NCI-H1048 (cell line): ENCODE measurements at regions not wholly inside any gene's neighbourhood (a gene's known extent, or its start where the extent isn't known, plus 50 kb on each side); places are given as distances from the start of the nearest gene placed in this dataset.
"Not testable (repeated sequence)": the region's sequence is repeated elsewhere in the genome, so short reads cannot be mapped to it uniquely, and the experiment has no call there.

Experiments
- DNase-seq: peaks from one replicate; lab custom pipeline; 2025; lab: John Stamatoyannopoulos, UW

DNA sequence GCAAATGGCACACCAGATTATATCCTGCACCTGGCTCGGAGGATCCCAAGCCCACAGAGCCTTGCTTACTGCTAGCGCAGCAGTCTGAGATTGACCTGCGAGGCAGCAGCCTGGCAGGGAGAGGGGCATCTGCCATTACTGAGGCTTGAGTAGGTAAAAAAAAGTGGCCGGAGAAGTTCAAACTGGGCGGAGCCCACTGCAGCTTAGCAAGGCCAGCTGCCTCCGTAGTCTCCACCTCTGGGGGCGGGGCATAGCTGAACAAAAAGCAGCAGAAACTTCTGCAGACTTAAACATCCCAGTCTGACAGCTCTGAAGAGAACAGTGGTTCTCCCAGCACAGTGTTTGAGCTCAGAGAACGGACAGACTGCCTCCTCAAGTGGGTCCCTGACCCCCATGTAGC is 85.4 kb upstream of the TMEM170B start:
- not testable (repeated sequence) for DNase-seq

DNA sequence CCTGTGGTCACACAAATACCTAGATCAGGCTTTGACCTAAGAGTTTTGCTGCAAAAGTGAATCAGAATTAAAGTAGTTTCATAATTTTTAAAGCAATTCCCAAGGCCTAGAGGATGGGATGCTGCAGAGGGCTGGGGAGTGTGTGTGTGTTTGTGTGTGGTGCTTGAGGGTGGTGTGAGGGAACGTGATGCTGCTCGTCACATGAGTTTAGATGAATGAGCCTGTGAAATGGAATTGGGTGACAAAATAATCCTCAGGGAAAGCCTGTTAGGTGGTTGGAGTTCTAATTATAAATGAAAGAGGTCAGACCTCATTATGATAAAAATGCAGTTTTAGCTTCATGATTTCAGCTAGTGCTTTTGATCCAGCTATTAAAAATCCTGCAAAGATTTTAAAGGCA is 87.5 kb upstream of the TMEM170B start:
- DNase-seq = no peak

DNA sequence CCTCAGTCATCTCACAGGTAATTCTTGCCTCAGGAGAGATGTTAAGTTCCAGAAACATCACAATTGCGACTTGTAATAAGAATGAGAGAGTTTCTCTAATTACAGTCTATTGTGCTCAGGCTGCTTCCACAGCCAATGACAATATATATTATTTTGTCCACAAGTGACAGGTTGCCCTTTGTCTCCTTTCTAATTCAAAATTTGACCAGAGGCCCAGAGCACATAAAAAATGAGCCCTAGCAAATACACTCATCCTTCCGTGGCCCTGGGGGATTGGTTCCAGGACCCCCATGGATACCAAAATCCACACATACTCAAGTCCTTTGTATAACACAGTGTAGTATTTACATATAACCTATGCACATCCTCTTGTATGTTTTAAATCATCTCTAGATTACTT is 88.1 kb upstream of the TMEM170B start:
- no peak for DNase-seq

DNA sequence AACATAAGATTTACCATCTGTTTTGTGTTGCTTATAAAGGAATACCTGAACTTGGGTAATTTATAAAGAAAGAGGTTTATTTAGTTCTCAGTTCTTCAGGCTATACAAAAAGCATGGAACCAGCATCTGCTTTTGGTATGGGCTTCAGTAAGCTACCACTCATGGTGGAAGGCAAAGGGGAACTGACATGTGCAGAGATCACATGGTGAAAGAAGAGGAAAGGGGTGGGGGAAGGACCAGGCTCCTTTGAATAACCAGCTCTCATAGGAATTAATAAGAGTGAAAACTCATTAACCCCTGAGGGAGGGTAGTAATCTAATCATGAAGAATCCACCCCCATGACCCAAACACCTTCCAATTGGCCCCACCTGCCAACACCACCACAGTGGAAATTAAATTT is 89.5 kb upstream of the TMEM170B start:
- DNase-seq = no peak

- no peak for DNase-seq
Measured at GRCh38 chr6:11447265-11447664, 90.3 kb upstream of the TMEM170B start.

DNA sequence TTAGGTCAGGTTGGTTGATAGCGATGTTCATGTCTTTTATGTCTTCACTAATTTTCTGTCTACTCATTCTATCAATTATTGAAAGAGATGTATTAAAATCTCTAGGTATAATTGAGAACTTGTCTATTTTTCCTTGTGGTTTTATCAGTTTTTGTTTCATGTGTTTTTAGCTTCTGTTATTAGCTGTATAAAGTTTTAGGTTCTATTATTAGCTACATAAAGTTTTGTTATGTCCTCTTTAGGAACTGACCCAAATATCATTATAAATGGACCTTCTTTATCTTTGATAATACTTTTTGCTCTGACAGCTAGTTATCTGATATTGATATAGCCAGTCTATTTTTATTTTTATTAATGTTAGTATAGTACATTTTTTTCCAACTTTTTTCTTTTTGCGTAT is 92.4 kb upstream of the TMEM170B start:
- no peak for DNase-seq

- DNase-seq = not testable (repeated sequence)
Measured at GRCh38 chr6:11443125-11443524, 94.4 kb upstream of the TMEM170B start.

- no peak for DNase-seq
Measured at GRCh38 chr6:11442495-11442894, 95.1 kb upstream of the TMEM170B start.

- DNase-seq = no peak
Measured at GRCh38 chr6:11439876-11440275, 97.7 kb upstream of the TMEM170B start.

GRCh38 chr6:11439017-11439420 is 98.5 kb upstream of the TMEM170B start:
- no peak for DNase-seq

DNA sequence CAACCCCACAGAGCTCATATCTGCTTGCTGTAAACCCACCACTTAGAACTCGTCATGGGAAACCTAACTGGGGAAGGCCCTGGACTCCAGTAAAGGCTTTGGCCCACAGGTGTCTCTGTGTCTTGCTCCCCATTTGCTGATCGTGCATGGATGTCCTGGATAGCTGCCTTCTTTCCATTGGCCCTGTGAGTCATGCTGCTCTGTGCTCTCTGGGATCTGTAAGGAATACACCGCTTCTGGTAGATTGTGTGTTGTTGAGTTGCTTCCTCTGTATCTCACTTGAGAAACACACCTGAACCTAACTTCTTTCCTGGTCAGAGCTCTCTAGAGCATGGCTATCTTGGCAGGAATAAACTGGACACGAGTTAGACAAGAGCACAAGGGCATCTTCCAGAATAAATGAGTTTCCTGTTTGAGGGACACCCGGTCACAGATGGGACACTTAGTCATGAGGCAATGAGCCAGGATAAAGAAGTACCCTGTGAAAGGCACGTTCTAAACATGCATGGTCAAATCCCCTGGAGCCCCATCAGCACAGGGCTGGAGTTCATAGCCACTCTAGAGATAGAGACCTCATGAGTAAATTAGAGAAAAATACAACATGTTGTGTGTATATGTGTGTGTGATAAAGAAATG is 99.6 kb upstream of the TMEM170B start:
- DNase-seq = no peak

DNA sequence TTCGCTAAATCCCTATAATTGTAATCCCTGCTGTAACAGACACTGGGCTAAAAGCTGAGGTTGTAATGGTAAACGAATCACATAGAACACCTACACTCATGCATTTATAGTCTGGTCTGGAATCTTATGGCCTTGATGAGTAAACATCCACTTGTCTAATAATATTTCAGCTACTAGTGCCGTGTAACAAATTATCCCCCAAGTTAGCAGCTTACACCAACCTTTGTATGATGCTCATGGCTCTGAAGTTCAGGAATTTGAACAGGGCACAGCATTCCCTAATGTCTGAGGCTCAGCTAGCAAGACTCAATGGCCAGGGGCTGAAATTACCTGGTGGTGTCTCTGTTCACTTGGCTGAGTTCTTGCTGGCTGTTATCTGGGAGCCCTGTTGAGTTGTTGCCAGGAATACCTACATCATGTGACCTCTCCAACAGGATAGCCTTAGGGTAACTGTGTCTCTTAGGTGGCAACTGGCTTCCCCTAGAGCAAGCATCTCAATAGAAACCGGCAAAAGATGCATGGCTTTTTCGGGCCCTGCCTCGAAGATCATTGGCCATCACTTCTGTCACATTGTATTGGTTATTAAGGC is 100.9 kb upstream of the TMEM170B start:
- no peak for DNase-seq

DNA sequence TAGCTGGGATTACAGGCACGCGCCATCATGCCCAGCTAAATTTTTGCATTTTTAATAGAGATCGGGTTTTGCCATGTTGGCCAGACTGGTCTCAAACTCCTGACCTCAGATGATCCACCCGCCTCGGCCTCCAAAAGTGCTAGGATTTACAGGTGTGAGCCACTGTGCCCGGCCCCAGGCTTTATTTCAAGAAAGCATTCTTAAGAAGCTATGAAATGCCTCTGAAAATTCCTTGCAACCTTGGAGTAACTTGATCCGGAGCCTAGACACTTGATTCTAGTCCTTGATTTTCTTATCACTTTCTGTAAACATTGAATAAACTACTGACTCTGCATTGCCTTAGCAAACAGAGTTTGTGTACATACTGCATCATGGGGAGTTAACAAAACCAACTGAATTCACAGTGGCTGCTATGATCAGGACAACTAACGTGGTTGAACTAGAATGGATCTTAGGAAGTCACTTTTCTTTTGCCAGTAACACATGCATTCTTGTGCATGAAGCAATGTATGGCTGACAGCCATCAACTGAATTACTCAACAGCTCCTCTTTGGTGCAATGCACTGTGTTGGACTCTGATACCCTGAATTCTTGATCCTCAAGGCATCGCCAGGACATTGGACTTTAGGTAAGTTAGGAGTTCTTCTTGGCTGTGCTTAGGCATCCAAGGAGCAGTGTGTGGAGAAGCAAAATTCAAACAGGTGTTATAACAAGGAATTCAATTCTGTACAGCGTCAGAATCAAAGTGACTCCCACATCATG is 102.8 kb upstream of the TMEM170B start:
- no peak for DNase-seq

DNA sequence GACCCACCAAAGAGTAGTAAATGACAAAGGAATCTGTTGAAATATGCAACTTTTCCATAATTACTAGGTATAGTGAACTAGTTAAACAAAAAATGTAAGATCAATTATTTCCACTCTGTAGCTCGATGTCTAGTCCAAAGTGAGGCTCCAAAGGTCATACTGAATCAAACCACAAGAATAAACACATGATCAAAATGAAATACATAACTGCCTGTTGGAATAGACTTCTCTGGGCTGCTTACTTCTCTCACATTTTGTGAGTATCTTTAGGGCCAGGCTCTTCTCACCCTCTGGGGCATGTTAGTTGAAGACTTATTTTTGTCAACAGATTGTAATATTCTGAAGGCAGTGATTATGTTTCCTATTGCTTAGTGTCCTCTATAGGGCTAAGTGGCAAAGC is 103.7 kb upstream of the TMEM170B start:
- no peak for DNase-seq

DNA sequence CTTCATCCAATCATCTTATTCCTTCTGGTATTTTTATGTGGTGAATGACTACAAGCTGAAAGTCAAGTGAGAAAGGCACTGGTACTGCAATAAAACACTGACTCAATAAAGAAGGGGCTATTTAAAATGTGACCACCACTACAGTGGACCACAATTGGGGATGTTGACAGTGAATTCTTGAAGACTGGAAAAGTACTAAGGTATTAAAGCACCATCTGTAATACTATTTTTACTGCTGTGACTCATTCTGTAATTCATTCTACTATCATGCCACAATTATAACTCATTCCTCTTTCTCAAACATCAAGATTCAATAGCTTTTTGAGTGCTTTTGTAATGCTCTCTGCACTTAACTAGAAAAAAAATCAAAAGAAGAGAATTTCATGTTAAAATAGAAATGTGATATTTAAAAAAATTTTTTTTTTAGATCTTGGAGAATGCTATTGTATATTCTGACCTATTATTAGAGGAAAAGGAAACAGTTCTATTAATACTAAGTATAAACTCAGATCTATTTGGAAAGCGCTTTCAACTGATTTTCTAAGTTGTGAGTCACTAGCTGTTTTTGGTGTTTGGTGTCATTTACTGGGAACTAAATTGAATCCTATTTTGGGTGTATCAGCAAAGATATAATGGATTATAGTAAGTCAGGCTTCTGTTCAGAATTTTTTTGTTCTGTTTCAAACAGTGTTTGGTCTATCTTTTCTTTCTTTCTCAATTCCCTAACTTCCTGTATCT is 104.7 kb upstream of the TMEM170B start:
- DNase-seq = no peak

GRCh38 chr6:11432091-11432490 is 105.5 kb upstream of the TMEM170B start:
- no peak for DNase-seq

DNA sequence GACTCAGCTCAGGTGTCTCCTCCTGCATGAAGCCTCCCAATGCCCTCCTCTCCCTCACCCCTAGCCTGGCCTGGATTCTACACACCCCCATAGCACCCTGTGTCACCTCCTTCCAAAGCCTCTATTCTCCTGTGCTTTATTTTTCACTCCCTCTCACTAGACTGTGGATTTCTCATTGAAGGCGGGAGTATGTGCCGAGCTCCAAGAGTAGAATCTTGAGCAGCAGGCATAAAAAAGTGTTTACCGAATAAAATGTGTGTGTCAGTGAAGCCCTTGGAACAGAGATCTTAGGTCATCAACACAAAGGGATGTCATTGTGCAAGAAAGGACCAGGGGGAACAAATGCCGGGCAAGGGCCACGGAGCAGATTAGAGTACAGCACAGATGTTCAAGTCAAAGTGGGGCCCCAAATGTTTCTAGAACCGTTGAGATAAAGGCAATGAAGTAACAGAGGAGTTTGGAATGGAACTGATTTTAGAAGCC is 106.1 kb upstream of the TMEM170B start:
- no peak for DNase-seq

GRCh38 chr6:11430036-11430435 is 107.5 kb upstream of the TMEM170B start:
- DNase-seq = no peak

DNA sequence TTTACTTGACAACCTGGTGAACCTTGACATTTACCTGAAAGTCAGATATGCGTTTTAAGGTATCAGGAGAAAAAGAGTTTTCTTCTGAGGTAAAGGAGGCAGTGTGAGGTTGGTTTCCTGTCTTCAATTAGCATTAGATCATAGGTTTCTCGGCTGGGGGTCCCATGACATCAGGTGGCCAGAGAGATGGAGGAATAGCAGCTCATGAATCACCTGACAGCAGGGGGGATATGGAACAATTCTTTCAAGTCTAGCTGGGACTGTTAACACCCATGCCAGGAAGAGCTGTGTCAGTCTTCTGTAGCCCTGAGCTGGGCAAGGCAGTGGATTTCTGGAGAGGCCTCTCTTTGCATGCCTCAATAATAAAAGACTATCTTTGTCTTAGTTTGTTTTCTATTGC is 108.0 kb upstream of the TMEM170B start:
- no peak for DNase-seq

- DNase-seq = no peak
Measured at GRCh38 chr6:11428895-11429294, 108.7 kb upstream of the TMEM170B start.

DNA sequence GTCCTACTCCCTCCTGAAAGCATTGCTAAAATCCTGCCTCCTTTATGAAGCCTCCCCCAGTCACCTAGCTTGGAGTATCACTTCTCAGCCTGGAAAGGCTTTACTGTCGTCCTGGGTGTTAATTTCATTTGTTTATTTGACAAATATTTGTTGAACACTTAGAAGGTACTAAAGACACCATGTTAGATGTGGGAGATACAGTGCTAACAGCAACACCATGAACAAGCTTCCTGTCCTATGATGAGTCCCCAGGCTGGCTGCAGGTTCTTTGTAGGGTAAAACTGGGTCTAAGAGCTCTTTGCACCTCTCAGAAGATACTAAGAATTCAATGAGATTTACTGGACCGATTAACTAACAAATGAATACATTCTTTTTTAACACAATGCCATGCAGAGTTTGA is 109.2 kb upstream of the TMEM170B start:
- DNase-seq = no peak

GRCh38 chr6:11427723-11428245 is 109.8 kb upstream of the TMEM170B start:
- DNase-seq = no peak
